DOHH2 (cell line): ENCODE measurements at regions not wholly inside any gene's neighbourhood (a gene's known extent, or its start where the extent isn't known, plus 50 kb on each side); places are given as distances from the start of the nearest gene placed in this dataset.

Experiments used
- H3F3A ChIP-seq: fragments of 200-600 bp; sonication (generic), shearing (Covaris generic); 2 replicates; pipeline ENCODE4 v1.6.0; 2016; ENCODE audit warnings: antibody characterized with exemption, mild to moderate bottlenecking; ENCODE audit not compliant: control insufficient read depth, insufficient read depth
- H3K27ac ChIP-seq: fragments of 200-600 bp; sonication (generic); 2 replicates; pipeline ENCODE4 v1.5.1; 2014; ENCODE audit warnings: low read depth, mild to moderate bottlenecking, low read length, moderate library complexity
- H3K27me3 ChIP-seq: fragments of 200-600 bp; sonication (generic); 2 replicates; pipeline ENCODE4 v1.6.1; 2014; ENCODE audit warnings: mild to moderate bottlenecking, low read length, mixed read lengths; ENCODE audit not compliant: control insufficient read depth
- H3K36me3 ChIP-seq: fragments of 200-600 bp; sonication (generic); 2 replicates; pipeline ENCODE4 v1.6.1; 2014; ENCODE audit warnings: mild to moderate bottlenecking, low read length, moderate library complexity, mixed read lengths; ENCODE audit not compliant: control insufficient read depth
- H3K4me1 ChIP-seq: fragments of 200-600 bp; sonication (generic); 2 replicates; pipeline ENCODE4 v1.6.1; 2014; ENCODE audit warnings: mild to moderate bottlenecking, low read length, mixed read lengths; ENCODE audit not compliant: control insufficient read depth
- H3K4me2 ChIP-seq: fragments of 200-600 bp; sonication (generic); 2 replicates; pipeline ENCODE4 v1.6.0; 2014; ENCODE audit warnings: mild to moderate bottlenecking, low read length, moderate library complexity
- H3K4me3 ChIP-seq: fragments of 200-600 bp; sonication (generic); 2 replicates; pipeline ENCODE4 v1.5.1; 2014; ENCODE audit warnings: mild to moderate bottlenecking, low read length, mixed read lengths
- H3K79me2 ChIP-seq: fragments of 200-600 bp; sonication (generic); 2 replicates; pipeline ENCODE4 v1.6.1; 2014; ENCODE audit warnings: mild to moderate bottlenecking, low read length, mixed read lengths; ENCODE audit not compliant: control insufficient read depth
- H3K9me2 ChIP-seq: fragments of 200-600 bp; sonication (generic); replicated peaks from 2 replicates; pipeline ENCODE4 v1.6.1; 2014; ENCODE audit warnings: mild to moderate bottlenecking, low read length, mixed read lengths; ENCODE audit not compliant: control insufficient read depth
- H3K9me3 ChIP-seq: fragments of 200-600 bp; sonication (generic); 2 replicates; pipeline ENCODE4 v1.6.1; 2014; ENCODE audit warnings: antibody characterized with exemption, low read length, mixed read lengths; ENCODE audit not compliant: control insufficient read depth, insufficient read depth
- H4K20me1 ChIP-seq: fragments of 200-600 bp; sonication (generic); 2 replicates; pipeline ENCODE4 v1.6.0; 2014; ENCODE audit warnings: low read depth, mild to moderate bottlenecking, antibody characterized with exemption, low read length, moderate library complexity; ENCODE audit not compliant: control insufficient read depth, insufficient read depth
- CTCF ChIP-seq: fragments of 200-600 bp; sonication (generic); IDR thresholded peaks from one replicate; pipeline ENCODE4 v1.5.1; 2014; ENCODE audit warnings: antibody characterized with exemption, mild to moderate bottlenecking, low read depth, low read length; ENCODE audit not compliant: poor library complexity, severe bottlenecking
- EZH2phosphoT487 ChIP-seq: fragments of 200-600 bp; sonication (generic); IDR thresholded peaks from 2 replicates; pipeline ENCODE4 v1.6.1; 2017; ENCODE audit warnings: borderline replicate concordance, mild to moderate bottlenecking, antibody characterized with exemption, low read length, moderate library complexity, mixed read lengths

GRCh38 chr6:169071394-169071793, 182.3 kb downstream of the THBS2 start:
- Histone ChIP-seq H3K4me1 (no peaks in the 10 kb centered on the region), H3K36me3 (no peaks in the 10 kb centered on the region), H3K79me2 (no peaks in the 10 kb centered on the region), H3K9me3 (no peaks in the 10 kb centered on the region), H3K27me3 (no peaks in the 10 kb centered on the region), H3F3A (no peaks in the 10 kb centered on the region), H4K20me1 (no peaks in the 10 kb centered on the region), H3K4me2 (no peak overlapping the region), H3K4me3 (no peak overlapping the region), H3K9me2 (no peaks in the 10 kb centered on the region), H3K27ac (no peak overlapping the region)
- TF ChIP-seq EZH2phosphoT487 (no peak), CTCF (no peak)

- no peak overlapping the region for H3K4me3 ChIP-seq
- no peaks in the 10 kb centered on the region for H3F3A ChIP-seq
- H4K20me1 ChIP-seq, result no peaks in the 10 kb centered on the region
- H3K27ac ChIP-seq, result no peak overlapping the region
- H3K9me3 ChIP-seq, result no peaks in the 10 kb centered on the region
- no peaks in the 10 kb centered on the region for H3K9me2 ChIP-seq
- no peaks in the 10 kb centered on the region for H3K36me3 ChIP-seq
- no peaks in the 10 kb centered on the region for H3K4me1 ChIP-seq
- no peak overlapping the region for H3K4me2 ChIP-seq
- TF ChIP-seq EZH2phosphoT487 (no peak), CTCF (no peak)
- no peaks in the 10 kb centered on the region for H3K79me2 ChIP-seq
- H3K27me3 ChIP-seq, result no peaks in the 10 kb centered on the region
Observed at GRCh38 chr6:169070506-169071176, 183.0 kb downstream of the THBS2 start.

GRCh38 chr6:169069356-169069755, 184.3 kb downstream of the THBS2 start:
- no peaks in the 10 kb centered on the region for H3F3A ChIP-seq
- no peak for TF ChIP-seq EZH2phosphoT487
- no peak for TF ChIP-seq CTCF
- H3K36me3 ChIP-seq, result no peaks in the 10 kb centered on the region
- no peaks in the 10 kb centered on the region for H3K4me1 ChIP-seq
- H3K79me2 ChIP-seq, result no peaks in the 10 kb centered on the region
- no peak overlapping the region for H3K27ac ChIP-seq
- H3K9me2 ChIP-seq, result no peaks in the 10 kb centered on the region
- H3K9me3 ChIP-seq, result no peaks in the 10 kb centered on the region
- H3K27me3 ChIP-seq, result no peaks in the 10 kb centered on the region
- no peaks in the 10 kb centered on the region for H4K20me1 ChIP-seq
- no peak overlapping the region for H3K4me3 ChIP-seq
- H3K4me2 ChIP-seq, result no peak overlapping the region
